Ovary (tissue), 3 donors: ENCODE measurements at regions not wholly inside any gene's neighbourhood (a gene's known extent, or its start where the extent isn't known, plus 50 kb on each side); places are given as distances from the start of the nearest gene placed in this dataset.

ENCODE experiments used
- POLR2A ChIP-seq: fragments of 450-650 bp; IDR thresholded peaks from one replicate; pipeline ENCODE4 v1.6.1; 2017; ENCODE audit warnings: antibody characterized with exemption, mild to moderate bottlenecking, moderate library complexity
- TF ChIP-seq, protein P1 (sequence below), 3 donors: fragments of 450-650 bp in 2 of 3; fragments of 200-600 bp in 1 of 3; IDR thresholded peaks; one replicate each; pipeline versions ENCODE4 v1.5.1 to v1.8.0; 2016 to 2022; ENCODE audit warnings: antibody characterized with exemption in 3 of 3, mild to moderate bottlenecking in 1 of 3
- donor health status: DM: no; HTN: no; CAD: no.

DNA sequence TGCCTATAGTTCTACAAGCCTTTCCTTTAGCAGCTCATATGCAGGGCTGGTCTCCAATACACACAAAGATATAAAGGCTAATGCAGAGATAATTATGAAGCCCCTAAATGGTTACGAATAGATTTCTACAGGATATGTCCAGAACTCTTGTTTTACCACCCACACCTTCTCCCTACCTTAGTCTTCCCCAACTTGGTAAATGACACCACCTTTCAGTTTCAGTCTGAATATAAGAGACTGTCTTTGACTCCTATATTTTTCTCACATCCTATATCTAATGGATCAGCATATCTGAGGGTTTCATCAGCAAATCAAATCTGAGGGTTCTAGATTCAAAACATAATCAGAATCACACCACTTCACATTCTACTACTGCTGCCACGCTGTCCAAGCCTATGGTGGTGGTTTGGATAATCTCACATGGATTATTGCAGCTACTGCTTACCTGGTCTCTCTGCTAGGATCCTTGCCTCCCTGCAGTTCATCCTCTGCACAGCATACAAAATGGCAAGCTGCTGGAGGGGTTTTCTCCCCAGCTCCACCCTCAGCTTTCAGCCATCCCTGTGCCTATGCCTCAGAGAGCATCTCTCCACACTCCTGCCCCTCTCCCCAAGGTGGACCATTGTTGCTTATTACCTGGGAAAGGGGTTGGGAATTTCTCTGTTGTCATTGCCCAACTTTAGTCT lies 178.0 kb upstream of the SPOPL start:
- TF ChIP-seq, protein P1, sequence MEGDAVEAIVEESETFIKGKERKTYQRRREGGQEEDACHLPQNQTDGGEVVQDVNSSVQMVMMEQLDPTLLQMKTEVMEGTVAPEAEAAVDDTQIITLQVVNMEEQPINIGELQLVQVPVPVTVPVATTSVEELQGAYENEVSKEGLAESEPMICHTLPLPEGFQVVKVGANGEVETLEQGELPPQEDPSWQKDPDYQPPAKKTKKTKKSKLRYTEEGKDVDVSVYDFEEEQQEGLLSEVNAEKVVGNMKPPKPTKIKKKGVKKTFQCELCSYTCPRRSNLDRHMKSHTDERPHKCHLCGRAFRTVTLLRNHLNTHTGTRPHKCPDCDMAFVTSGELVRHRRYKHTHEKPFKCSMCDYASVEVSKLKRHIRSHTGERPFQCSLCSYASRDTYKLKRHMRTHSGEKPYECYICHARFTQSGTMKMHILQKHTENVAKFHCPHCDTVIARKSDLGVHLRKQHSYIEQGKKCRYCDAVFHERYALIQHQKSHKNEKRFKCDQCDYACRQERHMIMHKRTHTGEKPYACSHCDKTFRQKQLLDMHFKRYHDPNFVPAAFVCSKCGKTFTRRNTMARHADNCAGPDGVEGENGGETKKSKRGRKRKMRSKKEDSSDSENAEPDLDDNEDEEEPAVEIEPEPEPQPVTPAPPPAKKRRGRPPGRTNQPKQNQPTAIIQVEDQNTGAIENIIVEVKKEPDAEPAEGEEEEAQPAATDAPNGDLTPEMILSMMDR (IDR thresholded peaks at IDR 0.05) = no peak
- no peak for TF ChIP-seq POLR2A
